Ishikawa (cell line): ENCODE measurements at regions not wholly inside any gene's neighbourhood (a gene's known extent, or its start where the extent isn't known, plus 50 kb on each side); places are given as distances from the start of the nearest gene placed in this dataset.

ENCODE experiments used
- CEBPB ChIP-seq: IDR thresholded peaks from 2 replicates; pipeline ENCODE4 v1.6.1; 2012
- EGR1 ChIP-seq: IDR thresholded peaks from 2 replicates; pipeline ENCODE4 v1.6.1; 2012
- EP300 ChIP-seq: IDR thresholded peaks from 2 replicates; pipeline ENCODE4 v1.6.1; 2012; ENCODE audit warnings: borderline replicate concordance
- FOXM1 ChIP-seq: IDR thresholded peaks from 2 replicates; pipeline ENCODE4 v1.6.1; 2012; ENCODE audit warnings: low read depth, borderline replicate concordance
- NFIC ChIP-seq: IDR thresholded peaks from 2 replicates; pipeline ENCODE4 v1.6.1; 2012
- RAD21 ChIP-seq: IDR thresholded peaks from 2 replicates; pipeline ENCODE4 v1.6.1; 2012; ENCODE audit warnings: low read depth
- TAF1 ChIP-seq: IDR thresholded peaks from 2 replicates; pipeline ENCODE4 v1.6.1; 2012; ENCODE audit warnings: low read depth, mild to moderate bottlenecking
- TCF12 ChIP-seq: IDR thresholded peaks from 2 replicates; pipeline ENCODE4 v1.6.1; 2012; ENCODE audit warnings: low read depth
- TEAD4 ChIP-seq: IDR thresholded peaks from 2 replicates; pipeline ENCODE4 v1.6.1; 2012
- ZBTB7A ChIP-seq: IDR thresholded peaks from 2 replicates; pipeline ENCODE4 v1.6.1; 2012; ENCODE audit warnings: low read depth
- TF ChIP-seq, protein P1 (sequence below): IDR thresholded peaks from 2 replicates; pipeline ENCODE4 v1.6.1; 2012
- TF ChIP-seq, protein P2 (sequence below): IDR thresholded peaks from 2 replicates; pipeline ENCODE4 v1.6.1; 2012; ENCODE audit warnings: low read depth, mild to moderate bottlenecking
- TF ChIP-seq, protein P3 (sequence below): IDR thresholded peaks from 2 replicates; pipeline ENCODE4 v1.6.1; 2012

DNA sequence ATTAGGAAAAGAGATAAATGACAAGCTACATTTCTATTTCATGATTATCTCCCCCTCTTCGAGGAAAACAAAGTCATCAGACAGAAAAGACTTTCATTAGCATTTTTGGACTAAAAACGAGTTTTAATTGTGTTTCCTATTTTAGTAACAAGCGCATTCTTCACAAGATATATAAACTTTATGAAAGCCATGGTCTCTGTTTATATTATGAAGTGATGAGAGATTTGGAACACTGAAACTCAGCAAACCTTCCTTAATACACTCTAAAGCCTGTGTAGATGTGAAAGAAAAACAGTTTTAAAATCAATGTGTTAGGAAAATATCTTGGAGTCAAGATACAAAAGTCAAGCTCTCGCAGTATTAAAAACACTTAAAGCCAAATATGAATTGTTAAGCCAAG is 539.1 kb downstream of the LRFN5 start:
- TF ChIP-seq, protein P1, sequence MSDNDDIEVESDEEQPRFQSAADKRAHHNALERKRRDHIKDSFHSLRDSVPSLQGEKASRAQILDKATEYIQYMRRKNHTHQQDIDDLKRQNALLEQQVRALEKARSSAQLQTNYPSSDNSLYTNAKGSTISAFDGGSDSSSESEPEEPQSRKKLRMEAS = no peak
- no peak for TF ChIP-seq EP300
- TF ChIP-seq TEAD4 = no peak
- no peak for TF ChIP-seq RAD21
- TF ChIP-seq, protein P2, sequence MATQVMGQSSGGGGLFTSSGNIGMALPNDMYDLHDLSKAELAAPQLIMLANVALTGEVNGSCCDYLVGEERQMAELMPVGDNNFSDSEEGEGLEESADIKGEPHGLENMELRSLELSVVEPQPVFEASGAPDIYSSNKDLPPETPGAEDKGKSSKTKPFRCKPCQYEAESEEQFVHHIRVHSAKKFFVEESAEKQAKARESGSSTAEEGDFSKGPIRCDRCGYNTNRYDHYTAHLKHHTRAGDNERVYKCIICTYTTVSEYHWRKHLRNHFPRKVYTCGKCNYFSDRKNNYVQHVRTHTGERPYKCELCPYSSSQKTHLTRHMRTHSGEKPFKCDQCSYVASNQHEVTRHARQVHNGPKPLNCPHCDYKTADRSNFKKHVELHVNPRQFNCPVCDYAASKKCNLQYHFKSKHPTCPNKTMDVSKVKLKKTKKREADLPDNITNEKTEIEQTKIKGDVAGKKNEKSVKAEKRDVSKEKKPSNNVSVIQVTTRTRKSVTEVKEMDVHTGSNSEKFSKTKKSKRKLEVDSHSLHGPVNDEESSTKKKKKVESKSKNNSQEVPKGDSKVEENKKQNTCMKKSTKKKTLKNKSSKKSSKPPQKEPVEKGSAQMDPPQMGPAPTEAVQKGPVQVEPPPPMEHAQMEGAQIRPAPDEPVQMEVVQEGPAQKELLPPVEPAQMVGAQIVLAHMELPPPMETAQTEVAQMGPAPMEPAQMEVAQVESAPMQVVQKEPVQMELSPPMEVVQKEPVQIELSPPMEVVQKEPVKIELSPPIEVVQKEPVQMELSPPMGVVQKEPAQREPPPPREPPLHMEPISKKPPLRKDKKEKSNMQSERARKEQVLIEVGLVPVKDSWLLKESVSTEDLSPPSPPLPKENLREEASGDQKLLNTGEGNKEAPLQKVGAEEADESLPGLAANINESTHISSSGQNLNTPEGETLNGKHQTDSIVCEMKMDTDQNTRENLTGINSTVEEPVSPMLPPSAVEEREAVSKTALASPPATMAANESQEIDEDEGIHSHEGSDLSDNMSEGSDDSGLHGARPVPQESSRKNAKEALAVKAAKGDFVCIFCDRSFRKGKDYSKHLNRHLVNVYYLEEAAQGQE = no peak
- no peak for TF ChIP-seq NFIC
- TF ChIP-seq TAF1 = no peak
- TF ChIP-seq CEBPB = no peak
- TF ChIP-seq, protein P3, sequence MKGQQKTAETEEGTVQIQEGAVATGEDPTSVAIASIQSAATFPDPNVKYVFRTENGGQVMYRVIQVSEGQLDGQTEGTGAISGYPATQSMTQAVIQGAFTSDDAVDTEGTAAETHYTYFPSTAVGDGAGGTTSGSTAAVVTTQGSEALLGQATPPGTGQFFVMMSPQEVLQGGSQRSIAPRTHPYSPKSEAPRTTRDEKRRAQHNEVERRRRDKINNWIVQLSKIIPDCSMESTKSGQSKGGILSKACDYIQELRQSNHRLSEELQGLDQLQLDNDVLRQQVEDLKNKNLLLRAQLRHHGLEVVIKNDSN = no peak
- no peak for TF ChIP-seq EGR1
- TF ChIP-seq TCF12 = no peak
- no peak for TF ChIP-seq ZBTB7A
- TF ChIP-seq FOXM1 = no peak
